Neural progenitor cell (in vitro differentiated cells): ENCODE measurements at regions not wholly inside any gene's neighbourhood (a gene's known extent, or its start where the extent isn't known, plus 50 kb on each side); places are given as distances from the start of the nearest gene placed in this dataset.

ENCODE experiments used
- DNase-seq: peaks from one replicate; pipeline ENCODE4 v3.0.0-alpha.2; 2016; ENCODE audit warnings: low spot score
- H2AFZ ChIP-seq: fragments of 200-600 bp; sonication (generic); replicated peaks from 2 replicates; pipeline ENCODE4 v1.6.1; 2016; ENCODE audit warnings: antibody characterized with exemption
- H3F3A ChIP-seq: fragments of 200-600 bp; sonication (generic); 2 replicates; pipeline ENCODE4 v1.6.1; 2016; ENCODE audit warnings: antibody characterized with exemption, low read depth
- H3K27ac ChIP-seq: fragments of 200-600 bp; sonication (generic); 2 replicates; pipeline ENCODE4 v1.5.1; 2016; ENCODE audit warnings: mild to moderate bottlenecking
- H3K27me3 ChIP-seq: fragments of 200-600 bp; sonication (generic); 2 replicates; pipeline ENCODE4 v1.6.1; 2016; ENCODE audit warnings: mild to moderate bottlenecking, moderate library complexity
- H3K36me3 ChIP-seq: fragments of 200-600 bp; sonication (generic); 2 replicates; pipeline ENCODE4 v1.5.1; 2016
- H3K4me1 ChIP-seq: fragments of 200-600 bp; sonication (generic); 2 replicates; pipeline ENCODE4 v1.6.1; 2016; ENCODE audit warnings: mixed run types
- H3K4me2 ChIP-seq: fragments of 200-600 bp; sonication (generic); 2 replicates; pipeline ENCODE4 v1.6.1; 2016
- H3K4me3 ChIP-seq: fragments of 200-600 bp; sonication (generic); 2 replicates; pipeline ENCODE4 v1.5.1; 2016
- H3K79me2 ChIP-seq: fragments of 200-600 bp; sonication (generic); 2 replicates; pipeline ENCODE4 v1.6.1; 2016; ENCODE audit warnings: low read depth
- H3K9ac ChIP-seq: fragments of 200-600 bp; sonication (generic); 2 replicates; pipeline ENCODE4 v1.6.1; 2016
- H3K9me3 ChIP-seq: fragments of 200-600 bp; sonication (generic); 2 replicates; pipeline ENCODE4 v1.5.1; 2016; ENCODE audit warnings: low read depth
- H4K20me1 ChIP-seq: fragments of 200-600 bp; sonication (generic); 2 replicates; pipeline ENCODE4 v1.6.1; 2016; ENCODE audit warnings: low read depth
- H3K27ac Mint-ChIP-seq: 3 replicates; pipeline ENCODE4 v1.8.0; 2021; ENCODE audit warnings: mixed read lengths
- H3K27me3 Mint-ChIP-seq: 2 replicates; pipeline ENCODE4 v1.8.0; 2022; ENCODE audit warnings: low read depth, mild to moderate bottlenecking, inconsistent platforms, moderate library complexity, mixed read lengths; ENCODE audit not compliant: insufficient read depth
- H3K36me3 Mint-ChIP-seq: 3 replicates; pipeline ENCODE4 v1.8.0; 2021; ENCODE audit warnings: mixed read lengths
- H3K4me1 Mint-ChIP-seq: 3 replicates; pipeline ENCODE4 v1.8.0; 2021; ENCODE audit warnings: mixed read lengths
- H3K4me3 Mint-ChIP-seq: 3 replicates; pipeline ENCODE4 v1.8.0; 2021; ENCODE audit warnings: mild to moderate bottlenecking, moderate library complexity, mixed read lengths
- H3K9me3 Mint-ChIP-seq: 3 replicates; pipeline ENCODE4 v1.8.0; 2020; ENCODE audit warnings: mixed read lengths
- CTCF ChIP-seq: fragments of 200-600 bp; sonication (generic); IDR thresholded peaks from 2 replicates; pipeline ENCODE4 v1.5.1; 2017; ENCODE audit warnings: antibody characterized with exemption, mild to moderate bottlenecking
- EZH2 ChIP-seq: fragments of 200-600 bp; sonication (generic); IDR thresholded peaks from 2 replicates; pipeline ENCODE4 v1.6.1; 2017; ENCODE audit warnings: antibody characterized with exemption, mild to moderate bottlenecking, moderate library complexity
- EZH2phosphoT487 ChIP-seq: fragments of 200-600 bp; sonication (generic); IDR thresholded peaks from 2 replicates; pipeline ENCODE4 v1.6.1; 2017; ENCODE audit warnings: antibody characterized with exemption

GRCh38 chr4:134551348-134551747, 349.8 kb upstream of the PABPC4L start:
- H3K9me3 Mint-ChIP-seq, result peaks cover 18% of the 10 kb centered on the region
- no peaks in the 10 kb centered on the region for H3K79me2 ChIP-seq
- TF ChIP-seq CTCF, result no peak
- no peak for TF ChIP-seq EZH2
- TF ChIP-seq EZH2phosphoT487, result no peak
- DNase-seq, result no peak
- no peak overlapping the region for H3K4me2 ChIP-seq
- no peaks in the 10 kb centered on the region for H3K27me3 ChIP-seq
- no peak overlapping the region for H3K4me3 Mint-ChIP-seq
- H3K27ac ChIP-seq, result no peak overlapping the region
- H3K9me3 ChIP-seq, result no peaks in the 10 kb centered on the region
- no peaks in the 10 kb centered on the region for H3K36me3 ChIP-seq
- no peaks in the 10 kb centered on the region for H4K20me1 ChIP-seq
- H3K27ac Mint-ChIP-seq, result no peak overlapping the region
- H3K27me3 Mint-ChIP-seq, result peaks cover 2% of the 10 kb centered on the region
- H2AFZ ChIP-seq, result no peak overlapping the region
- peaks cover 2% of the 10 kb centered on the region for H3K36me3 Mint-ChIP-seq
- no peaks in the 10 kb centered on the region for H3K4me1 ChIP-seq
- no peak overlapping the region for H3K9ac ChIP-seq
- no peaks in the 10 kb centered on the region for H3F3A ChIP-seq
- no peak overlapping the region for H3K4me3 ChIP-seq
- no peaks in the 10 kb centered on the region for H3K4me1 Mint-ChIP-seq

GRCh38 chr4:134548052-134548628, 346.6 kb upstream of the PABPC4L start:
- Histone ChIP-seq H3K4me3 (no peak overlapping the region), H3K27me3 (no peaks in the 10 kb centered on the region), H3K79me2 (no peaks in the 10 kb centered on the region), H3K36me3 (no peaks in the 10 kb centered on the region), H3F3A (no peaks in the 10 kb centered on the region), H3K4me2 (no peak overlapping the region), H3K4me1 (no peaks in the 10 kb centered on the region), H3K27ac (no peak overlapping the region), H3K9me3 (no peaks in the 10 kb centered on the region), H2AFZ (no peak overlapping the region), H4K20me1 (no peaks in the 10 kb centered on the region), H3K9ac (no peak overlapping the region)
- H3K36me3 Mint-ChIP-seq, result peaks cover 2% of the 10 kb centered on the region
- no peak for DNase-seq
- H3K4me1 Mint-ChIP-seq, result no peaks in the 10 kb centered on the region
- H3K27me3 Mint-ChIP-seq, result peaks cover 2% of the 10 kb centered on the region
- no peak overlapping the region for H3K4me3 Mint-ChIP-seq
- no peak overlapping the region for H3K27ac Mint-ChIP-seq
- TF ChIP-seq EZH2phosphoT487, result no peak
- no peak for TF ChIP-seq CTCF
- TF ChIP-seq EZH2, result no peak
- H3K9me3 Mint-ChIP-seq, result peaks cover 18% of the 10 kb centered on the region

- Histone ChIP-seq H3K79me2 (no peaks in the 10 kb centered on the region), H3K9ac (no peak overlapping the region), H3K27me3 (no peaks in the 10 kb centered on the region), H3K4me1 (no peaks in the 10 kb centered on the region), H3F3A (no peaks in the 10 kb centered on the region), H3K4me3 (no peak overlapping the region), H3K9me3 (no peaks in the 10 kb centered on the region), H3K4me2 (no peak overlapping the region), H2AFZ (no peak overlapping the region), H4K20me1 (no peaks in the 10 kb centered on the region), H3K36me3 (no peaks in the 10 kb centered on the region), H3K27ac (no peak overlapping the region)
- H3K4me1 Mint-ChIP-seq, result no peaks in the 10 kb centered on the region
- no peak overlapping the region for H3K27ac Mint-ChIP-seq
- H3K36me3 Mint-ChIP-seq, result peaks cover 2% of the 10 kb centered on the region
- H3K4me3 Mint-ChIP-seq, result no peak overlapping the region
- TF ChIP-seq EZH2phosphoT487 (no peak), EZH2 (no peak), CTCF (no peak)
- DNase-seq, result no peak
- H3K9me3 Mint-ChIP-seq, result peaks cover 18% of the 10 kb centered on the region
- peaks cover 4% of the 10 kb centered on the region for H3K27me3 Mint-ChIP-seq
These were observed 344.7 kb upstream of the PABPC4L start for GRCh38 chr4:134546279-134546678.
